Type B pancreatic cell (in vitro differentiated cells): ENCODE measurements at regions not wholly inside any gene's neighbourhood (a gene's known extent, or its start where the extent isn't known, plus 50 kb on each side); places are given as distances from the start of the nearest gene placed in this dataset.

Source experiments
- DNase-seq: peaks from one replicate; pipeline ENCODE4 v3.0.0; 2021; ENCODE audit warnings: mixed read lengths; ENCODE audit not compliant: unreplicated experiment; ENCODE audit errors: extremely low spot score
- H3K27ac Mint-ChIP-seq: 2 replicates; pipeline ENCODE4 v1.8.0; 2021; ENCODE audit warnings: mild to moderate bottlenecking, mixed read lengths
- H3K27me3 Mint-ChIP-seq: 2 replicates; pipeline ENCODE4 v1.8.0; 2021; ENCODE audit warnings: mixed read lengths
- H3K36me3 Mint-ChIP-seq: 2 replicates; pipeline ENCODE4 v1.8.0; 2021; ENCODE audit warnings: mixed read lengths
- H3K4me1 Mint-ChIP-seq: one replicate; pipeline ENCODE4 v1.8.0; 2021; ENCODE audit warnings: mixed read lengths; ENCODE audit not compliant: unreplicated experiment
- H3K4me3 Mint-ChIP-seq: 2 replicates; pipeline ENCODE4 v1.8.0; 2021; ENCODE audit warnings: mild to moderate bottlenecking, mixed read lengths
- H3K9me3 Mint-ChIP-seq: 2 replicates; pipeline ENCODE4 v1.8.0; 2021; ENCODE audit warnings: mixed read lengths
- CTCF ChIP-seq: fragments of 200-600 bp; sonication (generic); conservative IDR thresholded peaks from 2 replicates; pipeline ENCODE4 v1.5.0; 2021; ENCODE audit warnings: antibody characterized with exemption, mild to moderate bottlenecking

DNA sequence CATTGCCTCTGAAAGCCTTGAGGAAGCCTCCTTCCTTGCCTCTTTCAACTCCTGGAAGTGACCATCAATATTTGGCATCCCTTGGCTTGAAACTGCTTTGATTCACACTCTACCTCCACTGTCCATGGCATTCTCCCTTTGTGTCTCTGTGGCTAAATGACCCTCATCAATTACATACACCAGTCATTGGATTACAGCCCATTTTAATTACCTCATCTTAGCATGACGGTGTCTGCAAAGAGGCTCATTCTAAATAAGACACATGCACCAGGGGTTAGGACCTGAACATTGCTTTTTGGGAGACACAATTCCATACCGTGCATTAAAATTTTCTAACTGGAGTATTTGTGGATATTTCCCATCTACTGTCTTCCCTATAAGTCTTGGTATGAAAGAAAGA lies 60.7 kb upstream of the FAM9A start:
- no peak for DNase-seq
- Mint-ChIP-seq H3K36me3 (no peaks in the 10 kb centered on the region), H3K9me3 (no peaks in the 10 kb centered on the region), H3K27ac (no peak overlapping the region), H3K4me3 (no peak overlapping the region), H3K27me3 (no peaks in the 10 kb centered on the region), H3K4me1 (no peaks in the 10 kb centered on the region)
- TF ChIP-seq CTCF = no peak

- peaks cover under 1% of the 10 kb centered on the region for H3K9me3 Mint-ChIP-seq
- TF ChIP-seq CTCF = no peak
- H3K27ac Mint-ChIP-seq = no peak overlapping the region
- H3K27me3 Mint-ChIP-seq = no peaks in the 10 kb centered on the region
- H3K4me1 Mint-ChIP-seq = no peaks in the 10 kb centered on the region
- no peaks in the 10 kb centered on the region for H3K36me3 Mint-ChIP-seq
- H3K4me3 Mint-ChIP-seq = no peak overlapping the region
- no peak for DNase-seq
Observed at GRCh38 chrX:8851231-8851886, 50.2 kb upstream of the FAM9A start.
